ENCODE measurements at regions not wholly inside any gene's neighbourhood (a gene's known extent, or its start where the extent isn't known, plus 50 kb on each side); places are given as distances from the start of the nearest gene placed in this dataset.

- no peak for DNase-seq (ENCODE audit: low read depth)
Measured at GRCh38 chr10:44064317-44064716, 320.6 kb downstream of the CXCL12 start.

- DNase-seq (ENCODE audit: low read depth) = no peak
Measured at GRCh38 chr10:44063686-44064085, 321.2 kb downstream of the CXCL12 start.

GRCh38 chr10:44060719-44061118 is 324.2 kb downstream of the CXCL12 start:
- no peak for DNase-seq (ENCODE audit: low read depth)

- no peak for DNase-seq (ENCODE audit: low read depth)
Measured at GRCh38 chr10:44060221-44060620, 324.7 kb downstream of the CXCL12 start.

- DNase-seq (ENCODE audit: low read depth) = no peak
Measured at GRCh38 chr10:44058259-44058658, 326.6 kb downstream of the CXCL12 start.

GRCh38 chr10:44056967-44057805 is 327.7 kb downstream of the CXCL12 start:
- no peak for DNase-seq (ENCODE audit: low read depth)

- DNase-seq (ENCODE audit: low read depth) = no peak
Measured at GRCh38 chr10:44056206-44056605, 328.7 kb downstream of the CXCL12 start.

- DNase-seq (ENCODE audit: low read depth) = no peak
Measured at GRCh38 chr10:44054046-44054445, 330.9 kb downstream of the CXCL12 start.

- DNase-seq (ENCODE audit: low read depth) = no peak
Measured at GRCh38 chr10:44053391-44053790, 331.5 kb downstream of the CXCL12 start.

GRCh38 chr10:44051584-44052385 is 333.1 kb downstream of the CXCL12 start:
- DNase-seq (ENCODE audit: low read depth) = no peak

- no peak for DNase-seq (ENCODE audit: low read depth)
Measured at GRCh38 chr10:44051091-44051490, 333.8 kb downstream of the CXCL12 start.

- DNase-seq (ENCODE audit: low read depth) = no peak
Measured at GRCh38 chr10:44049301-44050015, 335.4 kb downstream of the CXCL12 start.

- no peak for DNase-seq (ENCODE audit: low read depth)
Measured at GRCh38 chr10:44047361-44047760, 337.5 kb downstream of the CXCL12 start.

GRCh38 chr10:44046605-44047004 is 338.3 kb downstream of the CXCL12 start:
- no peak for DNase-seq (ENCODE audit: low read depth)

- DNase-seq (ENCODE audit: low read depth) = peak; percentile 38
Measured at GRCh38 chr10:44045020-44045419, 339.9 kb downstream of the CXCL12 start.

- DNase-seq (ENCODE audit: low read depth) = no peak
Measured at GRCh38 chr10:44044549-44044948, 340.3 kb downstream of the CXCL12 start.

- DNase-seq (ENCODE audit: low read depth) = peak; percentile 21
Measured at GRCh38 chr10:44043646-44044375, 341.1 kb downstream of the CXCL12 start.

- no peak for DNase-seq (ENCODE audit: low read depth)
Measured at GRCh38 chr10:44042926-44043602, 341.8 kb downstream of the CXCL12 start.

GRCh38 chr10:44042075-44042770 is 342.7 kb downstream of the CXCL12 start:
- no peak for DNase-seq (ENCODE audit: low read depth)

GRCh38 chr10:44039599-44039998 is 345.3 kb downstream of the CXCL12 start:
- DNase-seq (ENCODE audit: low read depth) = no peak

All from myocyte (in vitro differentiated cells).